SK-N-SH (cell line): ENCODE measurements at regions not wholly inside any gene's neighbourhood (a gene's known extent, or its start where the extent isn't known, plus 50 kb on each side); places are given as distances from the start of the nearest gene placed in this dataset.

Experiments
- CTCF ChIA-PET: fragments of 300-600, 350-600 bp; formaldehyde crosslinking; extraction: SDS; loops from one replicate; lab custom pipeline; 2021; lab: Yijun Ruan, JAX
- POLR2A ChIA-PET: fragments of 350-600 bp; sonication (Branson Sonifier 250); formaldehyde crosslinking; extraction: SDS; loops from one replicate; lab custom pipeline; 2020; ENCODE audit warnings: antibody characterized with exemption, inconsistent platforms; lab: Yijun Ruan, JAX
- DNase-seq: peaks from one replicate; pipeline ENCODE4 v3.0.0; 2012
- H2AFZ ChIP-seq: fragments of 200-600 bp; sonication (generic); 2 replicates; pipeline ENCODE4 v1.8.1; 2016; ENCODE audit warnings: antibody characterized with exemption, mild to moderate bottlenecking, low read depth
- H3F3A ChIP-seq: fragments of 200-600 bp; sonication (generic); replicated peaks from 2 replicates; pipeline ENCODE3; 2016; ENCODE audit warnings: antibody characterized with exemption, mild to moderate bottlenecking; ENCODE audit not compliant: insufficient read depth
- H3K27ac ChIP-seq, 2 experiments: fragments of 200-500 bp in 1 of 2; fragments of 200-600 bp in 1 of 2; sonication (Bioruptor generic) in 1 of 2; sonication (generic), shearing (Covaris generic) in 1 of 2; 2 replicates each; pipeline versions ENCODE4 v1.5.1 to v1.6.1; 2014 to 2016; ENCODE audit warnings: low read depth in 2 of 2, inconsistent platforms in 1 of 2, low read length in 1 of 2, mild to moderate bottlenecking in 1 of 2, mixed read lengths in 1 of 2
- H3K27me3 ChIP-seq: fragments of 200-600 bp; sonication (generic), shearing (Covaris generic); 2 replicates; pipeline ENCODE4 v1.6.1; 2016; ENCODE audit warnings: mixed run types; ENCODE audit not compliant: insufficient read depth
- H3K36me3 ChIP-seq, 2 experiments: fragments of 200-500 bp in 1 of 2; fragments of 200-600 bp in 1 of 2; sonication (Bioruptor generic) in 1 of 2; sonication (generic) in 1 of 2; replicated peaks in 1 of 2; 2 replicates each; pipeline versions ENCODE3 to v1.5.1; 2014 to 2016; ENCODE audit warnings: low read length in 1 of 2, mild to moderate bottlenecking in 1 of 2; ENCODE audit not compliant: insufficient read depth in 2 of 2, control insufficient read depth in 1 of 2
- H3K4me1 ChIP-seq, 2 experiments: fragments of 200-500 bp in 1 of 2; fragments of 200-600 bp in 1 of 2; sonication (Bioruptor generic) in 1 of 2; sonication (generic), shearing (Covaris generic) in 1 of 2; 2 replicates each; pipeline versions ENCODE4 v1.5.1 to v1.6.1; 2014 to 2016; ENCODE audit warnings: low read depth in 1 of 2, low read length in 1 of 2, mixed run types in 1 of 2; ENCODE audit not compliant: insufficient read depth in 2 of 2, control insufficient read depth in 1 of 2
- H3K4me2 ChIP-seq: fragments of 200-600 bp; sonication (generic), shearing (Covaris generic); 2 replicates; pipeline ENCODE4 v1.6.1; 2017; ENCODE audit warnings: mixed run types
- H3K4me3 ChIP-seq, 2 experiments: fragments of 200-500 bp in 1 of 2; fragments of 200-600 bp in 1 of 2; sonication (Bioruptor generic) in 1 of 2; sonication (generic), shearing (Covaris generic) in 1 of 2; 2 replicates each; pipeline versions ENCODE4 v1.5.1 to v1.8.1; 2014 to 2016; ENCODE audit warnings: low read depth in 2 of 2, inconsistent platforms in 1 of 2, low read length in 1 of 2, mild to moderate bottlenecking in 1 of 2, mixed read lengths in 1 of 2, moderate library complexity in 1 of 2
- H3K79me2 ChIP-seq: fragments of 200-600 bp; sonication (generic); 2 replicates; pipeline ENCODE4 v1.8.1; 2017; ENCODE audit warnings: mild to moderate bottlenecking; ENCODE audit not compliant: insufficient read depth
- H3K9ac ChIP-seq: fragments of 200-600 bp; sonication (generic); 2 replicates; pipeline ENCODE4 v1.6.1; 2017; ENCODE audit warnings: mixed run types
- H3K9me2 ChIP-seq: fragments of 200-600 bp; sonication (generic); 2 replicates; pipeline ENCODE4 v1.6.1; 2017; ENCODE audit warnings: mixed run types
- H3K9me3 ChIP-seq: fragments of 200-600 bp; sonication (generic); 2 replicates; pipeline ENCODE4 v1.6.1; 2017; ENCODE audit warnings: mixed run types, mild to moderate bottlenecking, moderate library complexity
- H4K20me1 ChIP-seq: fragments of 200-600 bp; sonication (generic); 2 replicates; pipeline ENCODE4 v1.6.1; 2017; ENCODE audit warnings: mild to moderate bottlenecking, mixed run types; ENCODE audit not compliant: insufficient read depth
- CTCF ChIP-seq: fragments of 200-600 bp; sonication (generic); IDR thresholded peaks from 2 replicates; pipeline ENCODE4 v1.6.1; 2017; ENCODE audit warnings: antibody characterized with exemption, mild to moderate bottlenecking, moderate library complexity
- ELF1 ChIP-seq: IDR thresholded peaks from 2 replicates; pipeline ENCODE4 v1.4.0; 2012
- EP300 ChIP-seq, 2 experiments: IDR thresholded peaks; 2 replicates each; pipeline versions ENCODE4 v1.4.0 to v1.6.1; 2012; ENCODE audit warnings: borderline replicate concordance in 1 of 2, low read depth in 1 of 2, low read length in 1 of 2
- FOXJ3 ChIP-seq: sonication (generic); formaldehyde crosslinking; IDR thresholded peaks from 2 replicates; pipeline ENCODE4 v1.5.1; 2020; ENCODE audit warnings: mild to moderate bottlenecking, missing genetic modification reagents
- FOXM1 ChIP-seq: IDR thresholded peaks from 2 replicates; pipeline ENCODE4 v1.4.0; 2012; ENCODE audit warnings: low read depth, mild to moderate bottlenecking
- GABPA ChIP-seq: IDR thresholded peaks from 2 replicates; pipeline ENCODE4 v1.4.0; 2012; ENCODE audit warnings: low read depth, mild to moderate bottlenecking
- MAX ChIP-seq: IDR thresholded peaks from 2 replicates; pipeline ENCODE4 v1.4.0; 2012; ENCODE audit warnings: low read depth
- MEF2A ChIP-seq: IDR thresholded peaks from 2 replicates; pipeline ENCODE4 v1.4.0; 2012; ENCODE audit warnings: low read depth, borderline replicate concordance
- POLR2AphosphoS5 ChIP-seq: IDR thresholded peaks from 2 replicates; pipeline ENCODE4 v1.6.1; 2012; ENCODE audit warnings: low read depth, low read length
- RFX5 ChIP-seq: IDR thresholded peaks from 2 replicates; pipeline ENCODE4 v1.6.1; 2012; ENCODE audit warnings: mild to moderate bottlenecking, improper control_type of control experiment, low read length
- RXRA ChIP-seq: IDR thresholded peaks from 2 replicates; pipeline ENCODE4 v1.4.0; 2012; ENCODE audit warnings: low read depth, mild to moderate bottlenecking, borderline replicate concordance
- SIN3A ChIP-seq: IDR thresholded peaks from 2 replicates; pipeline ENCODE4 v1.6.1; 2012; ENCODE audit warnings: low read depth, mild to moderate bottlenecking, low read length, moderate library complexity, borderline replicate concordance
- TAF1 ChIP-seq: IDR thresholded peaks from 2 replicates; pipeline ENCODE4 v1.6.1; 2012; ENCODE audit warnings: low read depth, mild to moderate bottlenecking, low read length, moderate library complexity, borderline replicate concordance
- TEAD4 ChIP-seq: IDR thresholded peaks from 2 replicates; pipeline ENCODE4 v1.4.0; 2012; ENCODE audit warnings: mild to moderate bottlenecking, borderline replicate concordance; ENCODE audit not compliant: insufficient read depth
- USF1 ChIP-seq: IDR thresholded peaks from 2 replicates; pipeline ENCODE4 v1.4.0; 2012; ENCODE audit warnings: low read depth, borderline replicate concordance
- USF2 ChIP-seq: fragments of 150-350 bp; IDR thresholded peaks from 2 replicates; pipeline ENCODE4 v1.6.1; 2017; ENCODE audit warnings: antibody characterized with exemption, low read length, low read depth, borderline replicate concordance
- WGBS: methylation state at CpG from one replicate; pipeline ENCODE4 v1.1.6; 2017; ENCODE audit warnings: low lambda C conversion rate; 5-methylcytosine and 5-hydroxymethylcytosine counted together

- POLR2A ChIA-PET, result no interaction called here
- 5% methylated on average over 4 of the region's 4 CpGs for WGBS
Observed at GRCh38 chr15:96860741-96861140, 530.2 kb downstream of the NR2F2 start.

GRCh38 chr15:96867992-96868391 lies 537.5 kb downstream of the NR2F2 start:
- no peak overlapping the region for H3K4me2 ChIP-seq
- H3K9me2 ChIP-seq, result no peaks in the 10 kb centered on the region
- ChIA-PET POLR2A (no interaction called here), CTCF (no interaction called here)
- H3F3A ChIP-seq, result no peaks in the 10 kb centered on the region
- H3K9me3 ChIP-seq, result no peaks in the 10 kb centered on the region
- H4K20me1 ChIP-seq, result no peaks in the 10 kb centered on the region
- H3K4me1 ChIP-seq, result no peaks in the 10 kb centered on the region
- no peak overlapping the region for H2AFZ ChIP-seq
- no peak overlapping the region for H3K9ac ChIP-seq
- H3K27ac ChIP-seq, result no peak overlapping the region
- WGBS, result 0% methylated on average over 1 of the region's 8 CpGs
- DNase-seq, result no peak
- H3K79me2 ChIP-seq, result no peaks in the 10 kb centered on the region
- no peak overlapping the region for H3K4me3 ChIP-seq
- no peaks in the 10 kb centered on the region for H3K36me3 ChIP-seq
- H3K27me3 ChIP-seq, result no peaks in the 10 kb centered on the region
- TF ChIP-seq MAX, result no peak
- no peak for TF ChIP-seq USF1
- no peak for TF ChIP-seq MEF2A
- no peak for TF ChIP-seq TEAD4
- TF ChIP-seq SIN3A, result no peak
- no peak for TF ChIP-seq FOXJ3 (CRISPR knock-in tag)
- no peak for TF ChIP-seq GABPA
- no peak for TF ChIP-seq TAF1
- TF ChIP-seq RXRA, result no peak
- TF ChIP-seq ELF1, result no peak

More at GRCh38 chr15:96860741-96861140, 530.2 kb downstream of the NR2F2 start:
- H3K4me2 ChIP-seq, result no peak overlapping the region
- no peak overlapping the region for H3K9ac ChIP-seq
- no peaks in the 10 kb centered on the region for H3K9me2 ChIP-seq
- H3F3A ChIP-seq, result no peaks in the 10 kb centered on the region
- DNase-seq, result no peak
- no peaks in the 10 kb centered on the region for H3K36me3 ChIP-seq
- no peak for TF ChIP-seq USF2
- no peak for TF ChIP-seq POLR2AphosphoS5
- no peak for TF ChIP-seq CTCF
- TF ChIP-seq USF1, result no peak
- no peak for TF ChIP-seq GABPA
- TF ChIP-seq FOXM1, result no peak
- no peak for TF ChIP-seq RFX5
- TF ChIP-seq EP300 (IDR thresholded peaks at IDR 0.05; ENCODE audit: borderline replicate concordance in 1 of 2, low read depth in 1 of 2, low read length in 1 of 2), result no peak
- H4K20me1 ChIP-seq, result no peaks in the 10 kb centered on the region
- no peaks in the 10 kb centered on the region for H3K79me2 ChIP-seq
- H2AFZ ChIP-seq, result no peak overlapping the region
- CTCF ChIA-PET, result no interaction called here
- no peak overlapping the region for H3K27ac ChIP-seq
- no peaks in the 10 kb centered on the region for H3K9me3 ChIP-seq
- H3K4me3 ChIP-seq, result no peak overlapping the region
- H3K27me3 ChIP-seq, result no peaks in the 10 kb centered on the region
- H3K4me1 ChIP-seq, result no peaks in the 10 kb centered on the region; a peak in 1 of 4 replicates
